Transverse colon (tissue), 4 donors: ENCODE measurements at regions not wholly inside any gene's neighbourhood (a gene's known extent, or its start where the extent isn't known, plus 50 kb on each side); places are given as distances from the start of the nearest gene placed in this dataset.

Experiments used
- DNase-seq: peaks from one replicate; pipeline ENCODE4 v3.0.0-alpha.2; 2019
- H3K27ac ChIP-seq, 4 donors: fragments of 200-600 bp; sonication (generic); 2 replicates each; pipeline ENCODE4 v1.5.1; 2016 to 2018; ENCODE audit warnings: inconsistent platforms in 4 of 4
- H3K27me3 ChIP-seq: fragments of 200-600 bp; sonication (generic); 2 replicates; pipeline ENCODE4 v1.5.1; 2017; ENCODE audit warnings: inconsistent platforms
- H3K36me3 ChIP-seq, 4 donors: fragments of 200-600 bp; sonication (generic); 2 replicates each; pipeline ENCODE4 v1.5.1; 2017 to 2019; ENCODE audit warnings: inconsistent platforms in 4 of 4
- H3K4me1 ChIP-seq, 4 donors: fragments of 200-600 bp; sonication (generic); 2 replicates each; pipeline ENCODE4 v1.5.1; 2017 to 2020; ENCODE audit warnings: inconsistent platforms in 4 of 4
- H3K4me3 ChIP-seq, 4 donors: fragments of 200-600 bp; sonication (generic); 1 replicate in 1 of 4; 2 replicates in 3 of 4; pipeline versions ENCODE4 v1.5.1 to v1.6.1; 2017 to 2019; ENCODE audit warnings: inconsistent platforms in 4 of 4
- H3K9me3 ChIP-seq, 2 donors: fragments of 200-600 bp; sonication (generic); 2 replicates each; pipeline ENCODE4 v1.5.1; 2017 to 2019; ENCODE audit warnings: inconsistent platforms in 2 of 2
- EP300 ChIP-seq: sonication (generic); formaldehyde crosslinking; IDR thresholded peaks from one replicate; pipeline ENCODE4 v1.6.1; 2017; ENCODE audit warnings: antibody characterized with exemption, low read depth
- POLR2A ChIP-seq: fragments of 450-650 bp; IDR thresholded peaks from one replicate; pipeline ENCODE4 v1.6.1; 2016; ENCODE audit warnings: antibody characterized with exemption, mild to moderate bottlenecking, moderate library complexity
- POLR2AphosphoS5 ChIP-seq, 3 donors: sonication (generic); formaldehyde crosslinking; IDR thresholded peaks; one replicate each; pipeline ENCODE4 v1.6.1; 2016; ENCODE audit warnings: antibody characterized with exemption in 3 of 3
- WGBS, 2 donors: methylation state at CpG; one replicate each; pipeline ENCODE4 v1.1.5; 2018; ENCODE audit warnings: low coverage in 1 of 2; 5-methylcytosine and 5-hydroxymethylcytosine counted together
- in situ Hi-C, 4 donors: fragments of 200-750 bp; cut with MboI; loops; one replicate each; pipeline versions ENCODE4 v1.15.0 to v1.15.1; 2017; ENCODE audit warnings: low sequenced_read_pairs in 3 of 4, low pct_ligation_motif_present in 1 of 4, low pct_unique_long_range_greater_than_20kb in 1 of 4
- intact Hi-C: fragments of 100-400 bp; cut with DNase I; formaldehyde crosslinking; loops from one replicate; pipeline ENCODE4 v1.15.1; 2023; ENCODE audit warnings: low total_unique reads
- TF ChIP-seq, protein P1 (sequence below), 5 experiments: fragments of 200-600 bp in 3 of 5; fragments of 450-650 bp in 2 of 5; sonication (generic) in 3 of 5; IDR thresholded peaks; 1 replicate in 2 of 5; 2 replicates in 3 of 5; pipeline ENCODE4 v1.5.1; 2016 to 2017; ENCODE audit warnings: antibody characterized with exemption in 5 of 5, inconsistent platforms in 3 of 5, mild to moderate bottlenecking in 2 of 5, moderate library complexity in 1 of 5

DNA sequence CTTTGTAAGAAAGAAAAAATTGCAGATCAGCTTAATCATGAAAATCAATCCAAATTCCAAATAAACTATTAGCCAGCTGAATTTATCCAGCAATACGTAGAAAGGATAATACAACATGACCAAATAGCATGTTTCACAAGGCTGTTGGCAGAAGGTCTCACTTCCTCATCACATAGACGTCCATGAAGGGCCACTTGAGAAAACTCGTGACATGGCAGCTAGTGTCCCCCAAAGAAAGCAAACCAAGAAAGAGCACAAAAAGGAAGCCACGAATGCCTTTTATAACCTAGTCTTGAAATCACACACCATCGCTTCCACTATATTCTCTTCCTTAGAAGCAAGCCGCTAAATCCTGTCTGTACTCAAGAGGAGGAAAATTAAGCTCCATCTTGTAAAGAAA, 105.6 kb upstream of the NRBF2 start:
- Histone ChIP-seq H3K4me3 (no peak overlapping the region), H3K9me3 (no peaks in the 10 kb centered on the region), H3K27me3 (no peaks in the 10 kb centered on the region), H3K4me1 (no peaks in the 10 kb centered on the region), H3K27ac (no peak overlapping the region), H3K36me3 (no peaks in the 10 kb centered on the region)
- WGBS, 2 donors: 70 to 76% methylated on average over 5 to 6 of the region's 6 CpGs
- TF ChIP-seq, protein P1, sequence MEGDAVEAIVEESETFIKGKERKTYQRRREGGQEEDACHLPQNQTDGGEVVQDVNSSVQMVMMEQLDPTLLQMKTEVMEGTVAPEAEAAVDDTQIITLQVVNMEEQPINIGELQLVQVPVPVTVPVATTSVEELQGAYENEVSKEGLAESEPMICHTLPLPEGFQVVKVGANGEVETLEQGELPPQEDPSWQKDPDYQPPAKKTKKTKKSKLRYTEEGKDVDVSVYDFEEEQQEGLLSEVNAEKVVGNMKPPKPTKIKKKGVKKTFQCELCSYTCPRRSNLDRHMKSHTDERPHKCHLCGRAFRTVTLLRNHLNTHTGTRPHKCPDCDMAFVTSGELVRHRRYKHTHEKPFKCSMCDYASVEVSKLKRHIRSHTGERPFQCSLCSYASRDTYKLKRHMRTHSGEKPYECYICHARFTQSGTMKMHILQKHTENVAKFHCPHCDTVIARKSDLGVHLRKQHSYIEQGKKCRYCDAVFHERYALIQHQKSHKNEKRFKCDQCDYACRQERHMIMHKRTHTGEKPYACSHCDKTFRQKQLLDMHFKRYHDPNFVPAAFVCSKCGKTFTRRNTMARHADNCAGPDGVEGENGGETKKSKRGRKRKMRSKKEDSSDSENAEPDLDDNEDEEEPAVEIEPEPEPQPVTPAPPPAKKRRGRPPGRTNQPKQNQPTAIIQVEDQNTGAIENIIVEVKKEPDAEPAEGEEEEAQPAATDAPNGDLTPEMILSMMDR (IDR thresholded peaks at IDR 0.05): no peak
- TF ChIP-seq EP300 (no peak), POLR2AphosphoS5 (IDR thresholded peaks at IDR 0.05) (no peak), POLR2A (no peak)
- intact Hi-C loops: no loop called here
- in situ Hi-C loops: no loop called here
- DNase-seq: no peak

- WGBS, 2 donors: 95 to 100% methylated on average over 1 of the region's 1 CpG
- intact Hi-C loops: no loop called here
- in situ Hi-C loops: no loop called here
These were observed 111.9 kb upstream of the NRBF2 start for GRCh38 chr10:63021225-63021624.

GRCh38 chr10:63013755-63014154, 119.4 kb upstream of the NRBF2 start:
- TF ChIP-seq EP300: no peak
- no peak for TF ChIP-seq POLR2A
- TF ChIP-seq, protein P1 (IDR thresholded peaks at IDR 0.05): no peak
- no peak for TF ChIP-seq POLR2AphosphoS5 (IDR thresholded peaks at IDR 0.05)
- in situ Hi-C loops: no loop called here
- no peaks in the 10 kb centered on the region for H3K27me3 ChIP-seq
- H3K36me3 ChIP-seq: no peaks in the 10 kb centered on the region
- no peaks in the 10 kb centered on the region for H3K9me3 ChIP-seq
- no peaks in the 10 kb centered on the region for H3K4me1 ChIP-seq
- intact Hi-C loops: no loop called here
- H3K27ac ChIP-seq: no peak overlapping the region
- no peak overlapping the region for H3K4me3 ChIP-seq
- no peak for DNase-seq
- WGBS, 2 donors: 87 to 89% methylated on average over 1 of the region's 1 CpG

More at GRCh38 chr10:63021225-63021624, 111.9 kb upstream of the NRBF2 start:
- no peak overlapping the region for H3K4me3 ChIP-seq
- H3K27ac ChIP-seq: no peak overlapping the region
- TF ChIP-seq EP300: no peak
- TF ChIP-seq POLR2A: no peak
- TF ChIP-seq, protein P1 (IDR thresholded peaks at IDR 0.05): no peak
- no peak for TF ChIP-seq POLR2AphosphoS5 (IDR thresholded peaks at IDR 0.05)
- no peak for DNase-seq
- H3K36me3 ChIP-seq: no peaks in the 10 kb centered on the region
- no peaks in the 10 kb centered on the region for H3K27me3 ChIP-seq
- no peaks in the 10 kb centered on the region for H3K4me1 ChIP-seq
- H3K9me3 ChIP-seq: no peaks in the 10 kb centered on the region

GRCh38 chr10:63012623-63013022, 120.5 kb upstream of the NRBF2 start:
- TF ChIP-seq EP300 (no peak), POLR2A (no peak), POLR2AphosphoS5 (IDR thresholded peaks at IDR 0.05) (no peak)
- TF ChIP-seq, protein P1 (IDR thresholded peaks at IDR 0.05): no peak
- H3K36me3 ChIP-seq: no peaks in the 10 kb centered on the region
- no peak overlapping the region for H3K4me3 ChIP-seq
- intact Hi-C loops (no loop called here), in situ Hi-C loops (no loop called here)
- no peak for DNase-seq
- H3K27ac ChIP-seq: no peak overlapping the region
- no peaks in the 10 kb centered on the region for H3K27me3 ChIP-seq
- no peaks in the 10 kb centered on the region for H3K4me1 ChIP-seq
- H3K9me3 ChIP-seq: no peaks in the 10 kb centered on the region
